Ascending aorta (tissue), 2 donors: ENCODE measurements at regions not wholly inside any gene's neighbourhood (a gene's known extent, or its start where the extent isn't known, plus 50 kb on each side); places are given as distances from the start of the nearest gene placed in this dataset.
"Not testable (repeated sequence)": the region's sequence is repeated elsewhere in the genome, so short reads cannot be mapped to it uniquely, and the experiment has no call there.

Experiments used
- DNase-seq, 2 donors: peaks; one replicate each; pipeline ENCODE4 v3.0.0-alpha.2; 2019; ENCODE audit warnings: low spot score in 2 of 2
- H3K27ac ChIP-seq, 2 donors: fragments of 200-600 bp; sonication (generic); one replicate each; pipeline ENCODE4 v1.5.1; 2016 to 2017; ENCODE audit warnings: mild to moderate bottlenecking in 1 of 2
- H3K27me3 ChIP-seq: fragments of 200-600 bp; sonication (generic); one replicate; pipeline ENCODE4 v1.5.1; 2017
- H3K36me3 ChIP-seq, 2 donors: fragments of 200-600 bp; sonication (generic); one replicate each; pipeline ENCODE4 v1.5.1; 2016
- H3K4me1 ChIP-seq, 2 donors: fragments of 200-600 bp; sonication (generic); one replicate each; pipeline ENCODE4 v1.5.1; 2016 to 2017; ENCODE audit warnings: mild to moderate bottlenecking in 1 of 2
- H3K4me3 ChIP-seq, 2 donors: fragments of 200-600 bp; sonication (generic); one replicate each; pipeline ENCODE4 v1.5.1; 2016 to 2017; ENCODE audit warnings: mild to moderate bottlenecking in 1 of 2
- H3K9me3 ChIP-seq, 2 donors: fragments of 200-600 bp; sonication (generic); one replicate each; pipeline ENCODE4 v1.5.1; 2016
- CTCF ChIP-seq, 3 experiments: fragments of 200-600 bp in 2 of 3; fragments of 450-650 bp in 1 of 3; sonication (generic) in 2 of 3; IDR thresholded peaks; one replicate each; pipeline ENCODE4 v1.5.1; 2016 to 2019; ENCODE audit warnings: antibody characterized with exemption in 3 of 3, mild to moderate bottlenecking in 1 of 3, moderate library complexity in 1 of 3
- intact Hi-C: fragments of 100-400 bp; cut with DNase I; formaldehyde crosslinking; loops from one replicate; pipeline ENCODE4 v1.15.1; 2023

DNA sequence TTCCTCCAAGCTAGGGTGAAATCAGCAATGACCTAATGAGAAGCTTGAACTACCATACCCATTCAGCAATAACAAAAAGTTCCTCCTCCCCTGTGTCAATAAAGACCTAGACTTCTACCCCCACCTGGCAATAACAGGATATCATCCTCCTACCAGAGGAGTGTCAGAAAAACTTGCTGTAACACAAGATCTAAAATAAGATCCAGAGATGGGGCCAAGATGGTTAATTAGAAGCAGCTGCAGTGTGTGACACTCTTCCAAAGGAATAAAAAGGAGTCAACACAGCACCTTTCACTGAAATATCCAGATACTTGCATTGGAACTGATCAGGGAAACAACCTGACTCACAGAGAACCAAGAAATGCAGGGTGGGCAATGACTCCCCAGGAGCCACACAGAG is 84.4 kb upstream of the ARHGAP42 start:
- intact Hi-C loops, result no loop called here
- DNase-seq, result no peak
- no peak overlapping the region for H3K4me3 ChIP-seq
- no peak for TF ChIP-seq CTCF (IDR thresholded peaks at IDR 0.05)
- no peaks in the 10 kb centered on the region for H3K36me3 ChIP-seq
- no peak overlapping the region for H3K27ac ChIP-seq
- no peaks in the 10 kb centered on the region for H3K27me3 ChIP-seq
- peaks cover 0 to 3% of the 10 kb centered on the region in 2 donors for H3K9me3 ChIP-seq
- H3K4me1 ChIP-seq, result no peaks in the 10 kb centered on the region

- intact Hi-C loops, H3K27me3 ChIP-seq, H3K4me3 ChIP-seq, H3K4me1 ChIP-seq, H3K36me3 ChIP-seq, H3K9me3 ChIP-seq, DNase-seq, H3K27ac ChIP-seq: not testable (repeated sequence)
These were observed 79.3 kb upstream of the ARHGAP42 start for GRCh38 chr11:100607761-100608160.

DNA sequence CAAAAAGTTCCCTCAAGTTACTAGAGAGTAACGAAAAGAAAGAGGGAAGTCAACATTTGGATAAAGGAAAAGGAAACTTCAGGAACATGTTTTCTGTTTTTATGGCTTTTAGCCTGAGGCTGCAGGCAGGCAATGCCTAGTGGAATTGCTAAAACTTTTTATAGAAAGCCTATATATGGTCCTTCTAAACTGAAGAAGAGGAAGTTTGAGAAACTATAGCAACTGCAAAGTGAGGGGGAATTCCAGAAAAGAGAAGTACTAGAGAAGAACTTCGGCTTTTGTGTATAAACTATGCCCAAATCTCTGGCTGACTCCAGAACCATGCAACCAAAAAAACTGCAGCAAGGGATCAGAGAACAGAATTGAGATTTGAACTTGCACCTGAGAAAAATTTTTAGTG is 74.3 kb upstream of the ARHGAP42 start:
- Histone ChIP-seq H3K36me3 (no peaks in the 10 kb centered on the region), H3K9me3 (no peaks in the 10 kb centered on the region), H3K4me3 (no peak overlapping the region), H3K27ac (no peak overlapping the region), H3K4me1 (no peaks in the 10 kb centered on the region), H3K27me3 (no peaks in the 10 kb centered on the region)
- no peak for DNase-seq
- TF ChIP-seq CTCF (IDR thresholded peaks at IDR 0.05), result no peak
- intact Hi-C loops, result no loop called here

GRCh38 chr11:100618914-100619313 is 68.2 kb upstream of the ARHGAP42 start:
- H3K27me3 ChIP-seq, result no peaks in the 10 kb centered on the region
- TF ChIP-seq CTCF (IDR thresholded peaks at IDR 0.05), result no peak
- DNase-seq, result no peak
- no peak overlapping the region for H3K27ac ChIP-seq
- no peaks in the 10 kb centered on the region for H3K4me1 ChIP-seq
- intact Hi-C loops, result no loop called here
- H3K36me3 ChIP-seq, result no peaks in the 10 kb centered on the region
- H3K4me3 ChIP-seq, result no peak overlapping the region
- peaks cover 7 to 16% of the 10 kb centered on the region in 2 donors for H3K9me3 ChIP-seq

DNA sequence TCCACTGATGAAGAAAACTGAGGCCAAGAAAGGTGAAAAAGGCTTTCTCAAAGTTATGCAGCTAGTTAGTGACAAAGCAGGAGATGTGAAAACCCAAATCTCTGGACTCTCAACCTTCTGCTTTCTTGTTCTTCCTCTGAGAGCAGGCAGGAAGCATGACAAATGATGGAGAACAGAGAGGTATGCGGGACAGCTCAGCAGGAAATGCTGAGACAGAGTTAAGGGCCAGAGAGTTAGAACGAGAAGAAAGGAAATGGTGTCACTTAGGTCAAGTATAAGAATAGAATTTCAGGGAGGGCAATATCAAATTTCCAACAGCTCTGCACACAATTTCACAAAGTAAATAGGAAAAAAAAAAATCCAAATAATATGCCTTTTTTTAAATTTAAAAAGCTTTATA is 67.6 kb upstream of the ARHGAP42 start:
- intact Hi-C loops, result no loop called here
- no peaks in the 10 kb centered on the region for H3K36me3 ChIP-seq
- no peak overlapping the region for H3K4me3 ChIP-seq
- DNase-seq, result no peak
- peaks cover 7 to 16% of the 10 kb centered on the region in 2 donors for H3K9me3 ChIP-seq
- H3K27ac ChIP-seq, result no peak overlapping the region
- TF ChIP-seq CTCF (IDR thresholded peaks at IDR 0.05), result no peak
- no peaks in the 10 kb centered on the region for H3K27me3 ChIP-seq
- no peaks in the 10 kb centered on the region for H3K4me1 ChIP-seq

GRCh38 chr11:100622404-100622803 is 64.7 kb upstream of the ARHGAP42 start:
- Histone ChIP-seq H3K9me3 (peaks cover 7 to 16% of the 10 kb centered on the region in 2 donors), H3K27me3 (no peaks in the 10 kb centered on the region), H3K36me3 (no peaks in the 10 kb centered on the region), H3K27ac (no peak overlapping the region), H3K4me3 (no peak overlapping the region), H3K4me1 (no peaks in the 10 kb centered on the region)
- no peak for TF ChIP-seq CTCF (IDR thresholded peaks at IDR 0.05)
- DNase-seq, result no peak
- intact Hi-C loops, result no loop called here
